ENCODE measurements at regions not wholly inside any gene's neighbourhood (a gene's known extent, or its start where the extent isn't known, plus 50 kb on each side); places are given as distances from the start of the nearest gene placed in this dataset.
"Not testable (repeated sequence)": the region's sequence is repeated elsewhere in the genome, so short reads cannot be mapped to it uniquely, and the experiment has no call there.

DNA sequence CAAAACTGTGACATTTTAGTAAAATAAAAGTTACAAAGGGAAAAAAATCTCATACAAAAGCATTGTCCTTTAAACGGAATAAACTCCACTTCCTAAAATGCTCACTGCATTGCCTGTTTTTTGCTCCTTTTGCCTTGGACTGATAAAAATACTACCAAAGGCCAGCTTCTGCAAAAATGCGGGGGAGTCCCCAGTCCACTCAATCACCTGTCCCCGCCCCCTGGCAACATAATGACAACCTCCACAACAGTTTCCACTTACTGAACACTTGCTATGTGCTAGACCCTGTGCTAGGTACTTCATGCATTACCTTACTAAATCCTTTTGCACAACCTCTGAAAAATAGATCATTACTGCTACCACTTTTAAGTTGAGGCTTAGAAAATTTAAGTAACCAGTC lies 172.7 kb upstream of the CCL2 start:
- H3K27ac Mint-ChIP-seq (ENCODE audit: unreplicated experiment) = no peak overlapping the region
- DNase-seq (ENCODE audit: low spot score) = no peak
- H3K27me3 Mint-ChIP-seq (ENCODE audit: unreplicated experiment) = peaks cover 3% of the 10 kb centered on the region
- peaks cover 5% of the 10 kb centered on the region for H3K4me1 Mint-ChIP-seq (ENCODE audit: unreplicated experiment)
- H3K4me3 Mint-ChIP-seq (ENCODE audit: unreplicated experiment) = no peak overlapping the region
- no peaks in the 10 kb centered on the region for H3K36me3 Mint-ChIP-seq (ENCODE audit: low read depth, unreplicated experiment)
- TF ChIP-seq, protein P1, sequence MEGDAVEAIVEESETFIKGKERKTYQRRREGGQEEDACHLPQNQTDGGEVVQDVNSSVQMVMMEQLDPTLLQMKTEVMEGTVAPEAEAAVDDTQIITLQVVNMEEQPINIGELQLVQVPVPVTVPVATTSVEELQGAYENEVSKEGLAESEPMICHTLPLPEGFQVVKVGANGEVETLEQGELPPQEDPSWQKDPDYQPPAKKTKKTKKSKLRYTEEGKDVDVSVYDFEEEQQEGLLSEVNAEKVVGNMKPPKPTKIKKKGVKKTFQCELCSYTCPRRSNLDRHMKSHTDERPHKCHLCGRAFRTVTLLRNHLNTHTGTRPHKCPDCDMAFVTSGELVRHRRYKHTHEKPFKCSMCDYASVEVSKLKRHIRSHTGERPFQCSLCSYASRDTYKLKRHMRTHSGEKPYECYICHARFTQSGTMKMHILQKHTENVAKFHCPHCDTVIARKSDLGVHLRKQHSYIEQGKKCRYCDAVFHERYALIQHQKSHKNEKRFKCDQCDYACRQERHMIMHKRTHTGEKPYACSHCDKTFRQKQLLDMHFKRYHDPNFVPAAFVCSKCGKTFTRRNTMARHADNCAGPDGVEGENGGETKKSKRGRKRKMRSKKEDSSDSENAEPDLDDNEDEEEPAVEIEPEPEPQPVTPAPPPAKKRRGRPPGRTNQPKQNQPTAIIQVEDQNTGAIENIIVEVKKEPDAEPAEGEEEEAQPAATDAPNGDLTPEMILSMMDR (IDR thresholded peaks at IDR 0.05; ENCODE audit: unreplicated experiment) = no peak
- H3K9me3 Mint-ChIP-seq (ENCODE audit: unreplicated experiment) = no peaks in the 10 kb centered on the region

GRCh38 chr17:34089042-34089441 lies 166.0 kb upstream of the CCL2 start:
- H3K36me3 Mint-ChIP-seq (ENCODE audit: low read depth, unreplicated experiment); H3K9me3 Mint-ChIP-seq (ENCODE audit: unreplicated experiment); H3K4me1 Mint-ChIP-seq (ENCODE audit: unreplicated experiment); H3K27me3 Mint-ChIP-seq (ENCODE audit: unreplicated experiment); DNase-seq (ENCODE audit: low spot score); H3K27ac Mint-ChIP-seq (ENCODE audit: unreplicated experiment); H3K4me3 Mint-ChIP-seq (ENCODE audit: unreplicated experiment): not testable (repeated sequence)

- TF ChIP-seq, protein P1 (IDR thresholded peaks at IDR 0.05; ENCODE audit: unreplicated experiment) = no peak
- Mint-ChIP-seq H3K9me3 (ENCODE audit: unreplicated experiment) (peaks cover 5% of the 10 kb centered on the region), H3K4me1 (ENCODE audit: unreplicated experiment) (no peaks in the 10 kb centered on the region), H3K27ac (ENCODE audit: unreplicated experiment) (no peak overlapping the region), H3K36me3 (ENCODE audit: low read depth, unreplicated experiment) (no peaks in the 10 kb centered on the region), H3K27me3 (ENCODE audit: unreplicated experiment) (no peaks in the 10 kb centered on the region), H3K4me3 (ENCODE audit: unreplicated experiment) (no peak overlapping the region)
- DNase-seq (ENCODE audit: low spot score) = no peak
Measured at GRCh38 chr17:34090593-34090992, 164.5 kb upstream of the CCL2 start.

- H3K27ac Mint-ChIP-seq (ENCODE audit: unreplicated experiment) = no peak overlapping the region
- no peak overlapping the region for H3K4me3 Mint-ChIP-seq (ENCODE audit: unreplicated experiment)
- no peaks in the 10 kb centered on the region for H3K27me3 Mint-ChIP-seq (ENCODE audit: unreplicated experiment)
- DNase-seq (ENCODE audit: low spot score) = no peak
- no peaks in the 10 kb centered on the region for H3K4me1 Mint-ChIP-seq (ENCODE audit: unreplicated experiment)
- peaks cover 5% of the 10 kb centered on the region for H3K9me3 Mint-ChIP-seq (ENCODE audit: unreplicated experiment)
- TF ChIP-seq, protein P1 (IDR thresholded peaks at IDR 0.05; ENCODE audit: unreplicated experiment) = no peak
- no peaks in the 10 kb centered on the region for H3K36me3 Mint-ChIP-seq (ENCODE audit: low read depth, unreplicated experiment)
Measured at GRCh38 chr17:34091975-34092374, 163.1 kb upstream of the CCL2 start.

- TF ChIP-seq, protein P1 (IDR thresholded peaks at IDR 0.05; ENCODE audit: unreplicated experiment) = no peak
- H3K27me3 Mint-ChIP-seq (ENCODE audit: unreplicated experiment) = no peaks in the 10 kb centered on the region
- H3K4me3 Mint-ChIP-seq (ENCODE audit: unreplicated experiment) = no peak overlapping the region
- H3K9me3 Mint-ChIP-seq (ENCODE audit: unreplicated experiment) = no peaks in the 10 kb centered on the region
- no peaks in the 10 kb centered on the region for H3K36me3 Mint-ChIP-seq (ENCODE audit: low read depth, unreplicated experiment)
- H3K27ac Mint-ChIP-seq (ENCODE audit: unreplicated experiment) = no peak overlapping the region
- DNase-seq (ENCODE audit: low spot score) = no peak
- H3K4me1 Mint-ChIP-seq (ENCODE audit: unreplicated experiment) = no peaks in the 10 kb centered on the region
Measured at GRCh38 chr17:34095106-34095505, 160.0 kb upstream of the CCL2 start.

GRCh38 chr17:34098699-34099098 lies 156.4 kb upstream of the CCL2 start:
- H3K9me3 Mint-ChIP-seq (ENCODE audit: unreplicated experiment) = no peaks in the 10 kb centered on the region
- H3K27me3 Mint-ChIP-seq (ENCODE audit: unreplicated experiment) = no peaks in the 10 kb centered on the region
- no peak overlapping the region for H3K4me3 Mint-ChIP-seq (ENCODE audit: unreplicated experiment)
- no peaks in the 10 kb centered on the region for H3K36me3 Mint-ChIP-seq (ENCODE audit: low read depth, unreplicated experiment)
- DNase-seq (ENCODE audit: low spot score) = no peak
- TF ChIP-seq, protein P1 (IDR thresholded peaks at IDR 0.05; ENCODE audit: unreplicated experiment) = no peak
- H3K27ac Mint-ChIP-seq (ENCODE audit: unreplicated experiment) = no peak overlapping the region
- H3K4me1 Mint-ChIP-seq (ENCODE audit: unreplicated experiment) = no peaks in the 10 kb centered on the region
